Renal pelvis (tissue), 1 donor: ENCODE measurements at regions not wholly inside any gene's neighbourhood (a gene's known extent, or its start where the extent isn't known, plus 50 kb on each side); places are given as distances from the start of the nearest gene placed in this dataset.
A peak's percentile ranks its signal among the peaks of the same experiment; 100 is the strongest.
"Not testable (repeated sequence)": the region's sequence is repeated elsewhere in the genome, so short reads cannot be mapped to it uniquely, and the experiment has no call there.

Experiments used
- DNase-seq: peaks from one replicate; pipeline ENCODE4 v3.0.0-alpha.2; 2013

DNA sequence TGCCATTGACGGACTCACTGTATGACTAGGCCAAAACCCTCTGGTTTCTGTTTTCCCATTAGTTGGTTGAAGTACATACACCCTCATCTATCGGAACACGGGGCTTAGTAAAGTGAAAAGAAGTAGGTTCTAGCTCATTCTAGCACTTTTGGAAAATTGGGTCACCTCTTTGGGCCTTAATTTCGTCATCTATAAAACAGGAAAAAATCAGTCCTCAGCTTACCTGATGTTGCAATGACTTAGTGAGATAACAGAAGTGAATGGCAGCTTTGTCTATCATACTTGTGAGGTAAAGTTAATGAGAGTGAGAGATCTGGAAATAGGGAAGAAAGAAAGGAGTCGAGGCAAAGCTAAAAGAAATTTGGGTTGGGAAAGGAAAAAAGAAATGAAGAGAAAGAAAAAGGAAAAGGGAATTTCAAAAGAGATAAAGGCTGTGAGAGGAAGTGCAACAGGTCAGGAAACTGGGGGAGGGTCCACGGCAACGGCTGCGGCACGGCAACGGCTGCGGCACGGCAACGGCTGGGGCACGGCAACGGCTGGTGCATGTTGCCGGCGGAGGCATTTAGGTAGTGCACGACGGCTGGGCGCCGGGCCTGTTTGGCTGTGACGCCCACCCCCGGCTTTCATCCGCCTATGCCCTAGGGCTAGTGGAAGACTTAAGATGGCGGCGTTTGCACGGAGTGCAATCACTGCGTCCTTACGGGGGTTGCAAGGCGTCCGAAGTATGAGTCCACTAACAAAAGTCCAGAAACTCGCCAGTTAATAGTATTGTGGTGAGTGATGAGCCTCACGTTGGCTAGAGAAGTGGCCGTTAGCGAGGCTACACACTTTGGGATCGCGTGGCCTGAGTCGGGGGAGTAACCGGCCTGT lies 91.4 kb upstream of the XIST start:
- peak; percentile 93 for DNase-seq

DNA sequence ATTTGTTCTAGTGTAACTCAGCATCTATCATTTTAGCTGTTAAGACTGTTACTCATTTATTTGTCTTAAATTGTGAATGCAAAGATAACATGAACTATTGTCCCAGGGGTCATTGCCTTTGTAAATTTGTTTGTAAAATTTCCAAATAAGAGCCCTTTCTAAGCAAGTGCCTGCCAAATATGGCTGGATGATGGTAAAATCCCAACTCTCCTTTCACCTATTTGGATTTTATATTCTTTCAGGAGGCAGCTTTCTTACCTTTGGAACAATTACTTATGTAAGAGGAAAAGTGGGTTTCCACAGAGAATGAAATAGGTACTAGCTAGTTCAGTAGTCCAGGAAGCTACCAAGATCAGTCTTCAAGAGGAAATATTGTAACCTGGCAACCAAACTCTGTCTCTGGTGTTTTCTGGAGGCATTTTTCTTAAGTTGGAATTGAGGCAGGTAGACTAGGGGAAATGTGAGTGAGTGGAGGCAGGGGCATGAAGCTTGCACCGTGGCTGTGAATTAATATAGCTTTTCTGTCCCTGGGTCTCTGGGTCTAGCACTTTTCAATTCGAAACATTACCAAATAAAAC lies 88.5 kb upstream of the XIST start:
- DNase-seq: no peak

DNA sequence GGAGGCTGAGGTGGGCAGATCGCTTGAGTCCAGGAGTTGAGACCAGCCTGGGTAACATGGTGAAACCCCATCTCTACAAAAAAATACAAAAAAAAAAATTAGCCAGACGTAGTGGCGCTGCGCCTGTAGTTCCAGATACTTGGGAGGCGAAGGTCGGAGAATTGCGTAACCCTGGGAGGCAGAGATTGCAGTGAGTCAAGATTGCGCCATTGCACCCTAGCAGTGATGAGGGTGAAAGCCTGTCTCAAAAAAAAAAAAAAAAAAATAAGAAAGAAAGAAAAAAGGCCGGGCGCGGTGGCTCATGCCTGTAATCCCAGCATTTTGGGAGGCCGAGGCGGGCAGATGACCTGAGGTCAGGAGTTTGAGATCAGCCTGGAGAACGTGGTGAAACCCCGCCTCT lies 85.3 kb upstream of the XIST start:
- DNase-seq: not testable (repeated sequence)

DNA sequence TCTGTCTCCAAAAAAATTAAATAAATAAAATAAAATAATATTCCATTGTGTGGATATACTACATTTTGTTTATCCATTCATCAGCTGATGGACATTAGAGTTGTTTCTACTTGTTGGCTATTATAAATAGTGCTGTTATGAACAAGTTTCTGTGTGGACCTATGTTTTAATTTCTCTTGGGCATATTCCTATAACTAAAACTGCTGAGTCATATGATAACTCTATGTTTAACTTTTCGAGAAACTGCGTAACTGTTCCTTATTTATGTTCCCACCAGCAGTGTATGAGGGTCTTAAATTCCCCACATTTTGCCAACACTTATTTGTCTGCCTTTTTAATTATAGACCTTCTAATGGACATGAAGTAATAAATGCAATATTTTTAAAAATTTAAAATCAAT lies 80.0 kb upstream of the XIST start:
- no peak for DNase-seq

DNA sequence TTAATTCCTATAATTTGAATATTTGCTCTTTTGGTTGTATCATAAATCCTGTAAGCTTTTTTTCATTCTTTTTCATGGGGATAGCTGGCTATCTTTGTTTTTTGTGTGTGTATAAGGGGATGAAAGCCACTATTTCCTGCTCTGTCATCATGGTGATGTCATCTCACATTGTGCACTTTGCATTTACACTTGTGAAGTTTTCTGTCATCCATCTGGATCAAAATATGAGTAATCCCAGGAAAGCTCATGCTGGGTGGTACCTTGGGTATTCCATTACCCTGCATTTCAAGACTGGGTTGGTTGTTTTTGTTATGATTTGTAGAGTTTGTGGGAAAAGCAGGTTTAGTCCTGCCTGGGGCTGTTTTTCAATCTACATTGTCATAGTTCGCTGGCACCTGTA lies 77.8 kb upstream of the XIST start:
- no peak for DNase-seq

DNA sequence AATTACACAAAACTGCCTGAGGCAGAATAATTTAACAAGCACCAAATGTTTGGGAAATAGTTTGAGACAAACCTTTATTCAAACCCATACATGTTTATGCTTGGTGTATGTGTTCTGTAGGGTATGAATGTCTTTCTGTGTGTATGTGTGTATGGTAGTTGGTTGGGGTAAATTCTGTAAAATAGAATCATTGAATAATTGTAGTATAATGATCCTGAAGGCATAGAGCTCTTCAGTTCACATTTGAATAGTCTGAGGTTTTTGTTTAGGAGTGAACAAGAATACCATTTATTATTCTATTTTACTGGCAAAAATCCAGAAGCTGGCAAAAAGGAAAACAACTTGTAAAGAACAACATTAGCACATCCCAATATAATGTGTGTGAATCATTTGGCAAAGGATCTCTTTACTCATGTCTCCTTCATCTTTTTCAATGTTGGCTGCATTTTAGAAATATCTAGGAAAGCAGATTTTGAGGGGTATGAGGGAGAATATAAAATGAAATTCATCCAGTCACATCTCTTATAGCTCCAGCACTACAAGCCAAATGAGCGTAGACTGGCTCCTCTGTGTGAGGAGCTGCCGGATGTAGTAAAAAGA lies 70.4 kb upstream of the XIST start:
- no peak for DNase-seq

DNA sequence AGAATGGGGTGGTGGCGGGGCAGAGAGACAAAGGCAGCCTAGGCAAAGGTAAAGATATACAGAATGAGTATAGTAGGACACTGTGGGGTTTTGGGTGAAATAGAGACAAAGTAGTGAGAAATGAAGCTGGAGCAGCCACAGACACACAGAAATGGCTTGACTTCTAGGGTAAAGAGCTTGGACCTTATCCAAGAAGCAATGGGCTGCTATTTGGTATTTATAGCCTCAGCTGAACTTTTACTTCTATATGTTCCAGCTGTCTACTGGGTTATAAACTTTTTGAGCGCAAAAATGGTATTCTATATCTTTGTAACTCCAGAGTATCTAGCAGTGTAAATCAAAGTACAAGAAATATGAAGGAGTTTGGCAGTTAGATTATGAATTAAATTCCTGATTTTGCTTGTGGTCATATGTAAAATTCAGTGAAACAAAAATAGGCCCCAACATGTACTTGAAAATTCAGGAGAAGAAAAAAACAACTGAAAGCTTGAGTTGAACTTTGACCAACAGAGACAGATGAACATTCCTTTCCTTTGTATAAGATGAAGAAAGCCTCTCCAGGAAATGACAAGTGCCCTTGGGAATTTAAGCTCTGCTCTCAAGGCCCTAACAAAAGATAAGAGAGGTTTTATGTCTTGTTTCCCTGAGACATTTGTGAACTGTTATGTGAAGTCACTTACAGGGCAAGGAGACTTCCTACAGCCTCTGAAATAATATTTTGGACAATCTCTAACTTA lies 64.6 kb upstream of the XIST start:
- peak; percentile 60 for DNase-seq

DNA sequence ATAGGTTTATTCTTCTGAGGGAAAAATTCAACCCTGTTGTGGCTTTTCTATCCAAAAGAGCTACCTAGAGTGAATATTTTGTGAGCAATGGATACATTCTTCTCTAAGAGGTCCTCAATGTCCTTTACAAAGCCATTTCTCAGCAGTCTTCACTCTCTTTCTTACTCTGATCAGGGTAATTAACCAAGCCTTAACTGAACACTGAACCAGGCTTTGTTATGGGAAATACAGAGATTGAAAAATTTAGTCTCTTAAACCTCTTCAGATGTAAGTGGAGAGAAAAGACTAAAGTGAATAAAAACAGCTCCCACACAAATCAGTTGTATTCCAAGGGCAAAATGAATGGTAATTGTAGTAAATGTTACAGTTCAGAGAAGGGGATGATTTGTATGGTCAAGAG lies 64.0 kb upstream of the XIST start:
- no peak for DNase-seq

DNA sequence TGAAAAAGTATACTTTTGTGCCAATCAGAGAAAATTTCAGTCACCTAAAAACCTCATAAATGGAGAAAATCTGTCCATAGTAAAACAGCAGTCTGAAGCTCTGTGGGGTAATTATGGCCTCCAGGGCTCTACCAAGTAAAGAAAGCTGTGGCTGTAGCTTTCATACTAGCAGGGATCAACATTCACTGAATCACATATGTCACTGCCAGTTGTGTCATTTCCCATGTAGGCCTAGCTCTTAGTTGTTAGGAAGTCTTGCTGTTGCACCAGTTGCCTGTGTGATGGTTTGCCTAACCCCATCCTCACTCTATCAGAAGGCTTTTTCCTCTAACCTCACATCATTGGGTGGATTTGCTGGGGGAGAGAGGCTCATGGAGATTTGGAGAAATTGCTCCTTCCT lies 62.3 kb upstream of the XIST start:
- DNase-seq: not testable (repeated sequence)

DNA sequence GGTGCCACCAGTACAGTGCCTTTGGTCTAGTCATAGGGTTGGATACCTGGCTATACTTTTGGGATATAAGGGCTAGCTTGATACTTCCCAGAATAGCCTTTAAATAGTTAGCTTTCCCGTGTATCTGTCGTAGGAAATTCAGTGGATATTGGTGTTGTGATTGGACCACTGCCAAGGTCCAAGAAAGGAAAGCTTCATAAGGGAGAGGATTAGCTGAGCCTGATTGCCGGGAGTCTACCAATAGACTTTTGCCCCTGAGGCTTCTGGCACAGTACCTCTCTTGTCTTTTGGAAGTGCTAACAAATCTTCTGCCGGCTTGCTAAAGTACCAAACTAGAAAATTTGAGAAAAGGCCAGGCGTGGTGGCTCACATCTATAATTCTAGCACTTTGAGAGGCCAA lies 61.1 kb upstream of the XIST start:
- peak; percentile 23 for DNase-seq

DNA sequence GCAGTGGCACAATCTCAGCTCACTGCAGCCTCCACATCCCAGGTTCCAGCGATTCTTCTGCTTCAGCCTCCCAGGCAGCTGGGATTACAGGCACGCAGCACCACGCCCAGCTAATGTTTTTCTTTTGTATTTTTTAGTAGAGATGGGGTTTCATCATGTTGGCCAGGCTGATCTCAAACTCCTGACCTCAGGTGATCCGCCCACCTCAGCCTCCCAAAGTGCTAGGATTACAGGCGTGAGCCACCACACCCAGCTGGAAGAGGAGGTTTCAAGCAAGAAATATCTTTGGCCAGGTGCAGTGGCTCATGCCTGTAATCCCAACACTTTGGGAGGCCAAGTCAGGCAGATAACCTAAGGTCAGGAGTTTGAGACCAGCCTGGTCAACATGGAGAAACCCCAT lies 59.4 kb upstream of the XIST start:
- DNase-seq: not testable (repeated sequence)

DNA sequence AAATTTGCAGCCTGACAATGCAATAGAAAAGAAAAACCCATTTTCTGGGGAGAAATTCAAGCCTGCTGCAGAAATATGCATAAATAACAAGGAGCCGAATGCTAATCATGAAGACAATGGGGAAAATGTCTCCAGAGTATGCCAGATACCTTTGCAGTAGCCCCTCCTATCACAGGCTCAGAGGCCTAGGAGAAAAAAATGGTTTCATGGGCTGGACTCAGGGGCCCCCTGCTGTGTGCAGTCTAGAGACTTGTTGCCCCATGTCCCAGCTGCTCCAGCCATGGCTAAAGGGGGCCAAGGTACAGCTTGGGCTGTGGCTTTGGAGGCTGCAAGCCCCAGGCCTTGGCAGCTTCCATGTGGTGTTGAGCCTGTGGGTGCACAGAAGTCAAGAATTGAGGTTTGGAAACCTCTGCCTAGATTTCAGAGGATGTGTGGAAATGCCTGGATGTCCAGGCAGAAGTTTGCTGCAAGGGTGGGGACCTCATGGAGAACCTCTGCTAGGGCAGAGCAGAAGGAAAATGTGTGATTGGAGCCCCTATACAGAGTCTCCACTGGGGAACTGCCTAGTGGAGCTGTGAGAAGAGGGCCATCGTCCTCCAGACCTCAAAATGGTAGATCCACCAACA lies 53.3 kb upstream of the XIST start:
- DNase-seq: not testable (repeated sequence)

DNA sequence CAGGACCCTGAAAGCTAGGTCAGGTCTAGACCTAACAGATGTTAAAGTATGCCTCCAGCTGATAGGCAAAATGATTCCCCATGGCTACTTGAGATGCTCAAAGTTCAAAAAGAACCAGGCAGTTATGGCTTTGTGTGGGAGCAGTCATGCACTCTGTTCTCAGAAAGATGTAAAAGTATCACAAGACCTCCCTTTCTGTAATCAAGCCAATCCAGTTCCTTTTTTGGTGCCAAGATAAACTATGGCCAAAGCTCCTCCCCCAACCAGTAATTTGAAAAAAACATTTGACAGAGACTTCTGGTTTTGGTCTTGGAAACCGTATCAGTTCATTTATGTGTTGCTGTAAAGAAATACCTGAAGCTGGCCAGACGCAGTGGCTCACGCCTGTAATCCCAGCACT lies 51.4 kb upstream of the XIST start:
- DNase-seq: no peak
